HG02981 (cell line): ENCODE measurements at regions not wholly inside any gene's neighbourhood (a gene's known extent, or its start where the extent isn't known, plus 50 kb on each side); places are given as distances from the start of the nearest gene placed in this dataset.

ENCODE experiments used
- ATAC-seq: cut with Tn5 transposase; IDR thresholded peaks from one replicate; pipeline ENCODE4 v1.9.1; 2021; ENCODE audit warnings: mild to moderate bottlenecking, moderate library complexity; ENCODE audit not compliant: unreplicated experiment

- ATAC-seq: no peak
These were observed 50.6 kb upstream of the PTGR2 start for GRCh38 chr14:73800970-73801515.

- no peak for ATAC-seq
These were observed 53.9 kb upstream of the PTGR2 start for GRCh38 chr14:73797543-73798265.

GRCh38 chr14:73796893-73797542, 54.6 kb upstream of the PTGR2 start:
- ATAC-seq: no peak

- ATAC-seq: no peak
These were observed 55.2 kb upstream of the PTGR2 start for GRCh38 chr14:73796415-73796814.

- no peak for ATAC-seq
These were observed 55.7 kb upstream of the PTGR2 start for GRCh38 chr14:73795974-73796373.

GRCh38 chr14:73795466-73795865, 56.2 kb upstream of the PTGR2 start:
- no peak for ATAC-seq

GRCh38 chr14:73794146-73794545, 57.5 kb upstream of the PTGR2 start:
- no peak for ATAC-seq

- ATAC-seq: no peak
These were observed 59.1 kb upstream of the PTGR2 start for GRCh38 chr14:73792481-73792880.

GRCh38 chr14:73789989-73790581, 61.5 kb upstream of the PTGR2 start:
- ATAC-seq: no peak

- no peak for ATAC-seq
These were observed 62.7 kb upstream of the PTGR2 start for GRCh38 chr14:73788701-73789551.

GRCh38 chr14:73788317-73788598, 63.4 kb upstream of the PTGR2 start:
- no peak for ATAC-seq

- no peak for ATAC-seq
These were observed 63.9 kb upstream of the PTGR2 start for GRCh38 chr14:73787486-73788316.

GRCh38 chr14:73786636-73787485, 64.8 kb upstream of the PTGR2 start:
- peak; percentile 41 for ATAC-seq

GRCh38 chr14:73785834-73786635, 65.6 kb upstream of the PTGR2 start:
- no peak for ATAC-seq

GRCh38 chr14:73785336-73785833, 66.2 kb upstream of the PTGR2 start:
- no peak for ATAC-seq

- ATAC-seq: no peak
These were observed 66.7 kb upstream of the PTGR2 start for GRCh38 chr14:73784988-73785313.

GRCh38 chr14:73784181-73784987, 67.2 kb upstream of the PTGR2 start:
- no peak for ATAC-seq
